SK-N-SH treated with all-trans-retinoic acid at 6 μM for 48 hours (cell line): ENCODE measurements at regions not wholly inside any gene's neighbourhood (a gene's known extent, or its start where the extent isn't known, plus 50 kb on each side); places are given as distances from the start of the nearest gene placed in this dataset.

Experiments used
- ARNTL ChIP-seq: fragments of 450-650 bp; formaldehyde crosslinking; IDR thresholded peaks from 2 replicates; pipeline ENCODE4 v1.5.0; 2020; ENCODE audit warnings: low read depth, mild to moderate bottlenecking, moderate library complexity, borderline replicate concordance
- CREB5 ChIP-seq: fragments of 250-450 bp; sonication (Bioruptor Pico); IDR thresholded peaks from 2 replicates; pipeline ENCODE4 v1.5.1; 2020; ENCODE audit warnings: low read depth, mild to moderate bottlenecking, moderate library complexity
- CSDC2 ChIP-seq: fragments of 250-450 bp; sonication (Bioruptor Pico); IDR thresholded peaks from 2 replicates; pipeline ENCODE4 v1.5.0; 2020; ENCODE audit warnings: mild to moderate bottlenecking, moderate library complexity
- ESRRG ChIP-seq: fragments of 250-450 bp; sonication (Bioruptor Pico); IDR thresholded peaks from 2 replicates; pipeline ENCODE4 v1.6.1; 2021; ENCODE audit warnings: mild to moderate bottlenecking
- ISL1 ChIP-seq: fragments of 250-450 bp; sonication (Bioruptor Pico); IDR thresholded peaks from 2 replicates; pipeline ENCODE4 v2.1.2; 2022; ENCODE audit warnings: mild to moderate bottlenecking, moderate library complexity
- OSR1 ChIP-seq: fragments of 250-450 bp; sonication (Bioruptor Pico); IDR thresholded peaks from 2 replicates; pipeline ENCODE4 v1.8.0; 2022; ENCODE audit warnings: moderate library complexity, mild to moderate bottlenecking, inconsistent platforms
- PATZ1 ChIP-seq: fragments of 250-450 bp; sonication (Bioruptor Pico); IDR thresholded peaks from 2 replicates; pipeline ENCODE4 v1.8.0; 2020; ENCODE audit warnings: mild to moderate bottlenecking, moderate library complexity, borderline replicate concordance
- PPARA ChIP-seq: fragments of 250-450 bp; sonication (Bioruptor Pico); IDR thresholded peaks from 2 replicates; pipeline ENCODE4 v1.5.0; 2020; ENCODE audit warnings: mild to moderate bottlenecking, borderline replicate concordance
- RARB ChIP-seq: fragments of 250-450 bp; sonication (Bioruptor Pico); IDR thresholded peaks from 2 replicates; pipeline ENCODE4 v1.8.0; 2021; ENCODE audit warnings: mild to moderate bottlenecking, moderate library complexity
- ZC3H10 ChIP-seq: fragments of 250-450 bp; sonication (Bioruptor Pico); IDR thresholded peaks from 2 replicates; pipeline ENCODE4 v1.5.1; 2021; ENCODE audit warnings: mild to moderate bottlenecking, moderate library complexity
- ZFP3 ChIP-seq: fragments of 250-450 bp; sonication (Bioruptor Pico); IDR thresholded peaks from 2 replicates; pipeline ENCODE4 v1.5.0; 2020; ENCODE audit warnings: mild to moderate bottlenecking, moderate library complexity
- ZFP30 ChIP-seq: fragments of 450-650 bp; formaldehyde crosslinking; IDR thresholded peaks from 2 replicates; pipeline ENCODE4 v1.5.0; 2022; ENCODE audit warnings: mild to moderate bottlenecking, moderate library complexity
- TF ChIP-seq, protein P1 (sequence below): fragments of 250-450 bp; sonication (Bioruptor Pico); IDR thresholded peaks from 2 replicates; pipeline ENCODE4 v1.8.0; 2021; ENCODE audit warnings: low read depth, mild to moderate bottlenecking, moderate library complexity, borderline replicate concordance

DNA sequence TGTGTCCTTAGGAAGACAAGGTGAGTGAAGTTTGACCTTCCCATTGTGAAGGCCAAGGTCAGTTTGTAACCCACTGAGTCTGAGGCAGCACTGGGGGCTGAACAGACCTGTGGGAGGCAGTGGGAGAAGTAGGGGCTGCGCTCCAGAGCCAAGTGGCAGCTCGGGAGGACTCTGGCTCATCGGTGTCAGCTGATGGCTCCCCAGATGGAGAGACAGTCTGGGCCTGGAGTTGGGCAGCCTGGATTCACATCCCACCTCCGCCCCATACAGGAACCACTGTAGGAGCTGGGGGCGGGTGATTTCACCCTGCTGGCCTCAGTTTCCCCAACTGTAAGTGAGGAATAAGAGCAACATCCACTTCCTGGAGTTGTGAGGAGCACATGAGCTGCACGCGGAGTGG lies 128.4 kb downstream of the FOXL1 start:
- TF ChIP-seq CREB5 (CRISPR knock-in tag) (no peak), ESRRG (CRISPR knock-in tag) (no peak), ZC3H10 (no peak), OSR1 (CRISPR knock-in tag) (no peak), ISL1 (CRISPR knock-in tag) (no peak), PPARA (CRISPR knock-in tag) (no peak), RARB (CRISPR knock-in tag) (no peak), ZFP30 (no peak), PATZ1 (CRISPR knock-in tag) (no peak), CSDC2 (no peak), ARNTL (CRISPR knock-in tag) (no peak), ZFP3 (CRISPR knock-in tag) (no peak)
- TF ChIP-seq, protein P1, sequence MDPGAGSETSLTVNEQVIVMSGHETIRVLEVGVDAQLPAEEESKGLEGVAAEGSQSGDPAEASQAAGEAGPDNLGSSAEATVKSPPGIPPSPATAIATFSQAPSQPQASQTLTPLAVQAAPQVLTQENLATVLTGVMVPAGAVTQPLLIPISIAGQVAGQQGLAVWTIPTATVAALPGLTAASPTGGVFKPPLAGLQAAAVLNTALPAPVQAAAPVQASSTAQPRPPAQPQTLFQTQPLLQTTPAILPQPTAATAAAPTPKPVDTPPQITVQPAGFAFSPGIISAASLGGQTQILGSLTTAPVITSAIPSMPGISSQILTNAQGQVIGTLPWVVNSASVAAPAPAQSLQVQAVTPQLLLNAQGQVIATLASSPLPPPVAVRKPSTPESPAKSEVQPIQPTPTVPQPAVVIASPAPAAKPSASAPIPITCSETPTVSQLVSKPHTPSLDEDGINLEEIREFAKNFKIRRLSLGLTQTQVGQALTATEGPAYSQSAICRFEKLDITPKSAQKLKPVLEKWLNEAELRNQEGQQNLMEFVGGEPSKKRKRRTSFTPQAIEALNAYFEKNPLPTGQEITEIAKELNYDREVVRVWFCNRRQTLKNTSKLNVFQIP (CRISPR knock-in tag), result no peak
